Esophagus squamous epithelium (tissue), 4 donors: ENCODE measurements at regions not wholly inside any gene's neighbourhood (a gene's known extent, or its start where the extent isn't known, plus 50 kb on each side); places are given as distances from the start of the nearest gene placed in this dataset.

Source experiments
- CTCF ChIP-seq, 6 experiments: fragments of 450-650 bp in 4 of 6; fragments of 200-600 bp in 2 of 6; sonication (generic) in 2 of 6; IDR thresholded peaks; one replicate each; pipeline ENCODE4 v1.5.1; 2016 to 2019; ENCODE audit warnings: antibody characterized with exemption in 6 of 6, mild to moderate bottlenecking in 4 of 6, moderate library complexity in 4 of 6
- POLR2A ChIP-seq, 4 donors: fragments of 450-650 bp; IDR thresholded peaks; one replicate each; pipeline ENCODE4 v1.6.1; 2017; ENCODE audit warnings: antibody characterized with exemption in 4 of 4, mild to moderate bottlenecking in 4 of 4, moderate library complexity in 3 of 4

DNA sequence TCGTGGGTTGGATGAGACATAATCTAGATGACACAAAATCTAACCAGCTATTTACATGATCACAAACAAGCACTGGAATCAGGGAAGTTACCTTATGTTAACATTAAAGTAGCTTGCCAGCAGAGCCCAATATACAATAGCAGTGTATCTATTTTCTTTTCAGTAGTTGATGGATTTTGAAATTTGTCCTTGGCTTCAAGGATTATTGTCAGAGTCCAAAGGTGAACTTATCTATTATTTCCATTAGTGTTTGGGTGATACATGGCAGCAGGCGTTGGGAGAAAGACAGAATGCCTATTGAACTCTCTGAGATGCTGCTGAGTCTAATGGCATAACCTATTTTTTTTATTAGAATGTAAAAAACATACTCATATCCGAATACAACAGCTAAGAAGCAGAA is 223.2 kb upstream of the ACTBL2 start:
- TF ChIP-seq CTCF (IDR thresholded peaks at IDR 0.05) (no peak), POLR2A (IDR thresholded peaks at IDR 0.05) (no peak)
